H9 (cell line): ENCODE measurements at regions not wholly inside any gene's neighbourhood (a gene's known extent, or its start where the extent isn't known, plus 50 kb on each side); places are given as distances from the start of the nearest gene placed in this dataset.

Experiments used
- DNase-seq: peaks from one replicate; pipeline ENCODE4 v3.0.0-alpha.2; 2017
- H2AFZ ChIP-seq: one replicate; pipeline ENCODE4 v1.6.1; 2013; ENCODE audit warnings: mild to moderate bottlenecking, low read length, control low read depth, moderate library complexity
- H2AK5ac ChIP-seq: 2 replicates; pipeline ENCODE4 v1.6.1; 2013; ENCODE audit warnings: low read length, control low read depth, mixed read lengths; ENCODE audit not compliant: insufficient read length
- H2BK120ac ChIP-seq: one replicate; pipeline ENCODE4 v1.6.1; 2013; ENCODE audit warnings: low read depth, mild to moderate bottlenecking, low read length, control low read depth, inconsistent platforms; ENCODE audit not compliant: poor library complexity, severe bottlenecking
- H2BK12ac ChIP-seq: 2 replicates; pipeline ENCODE4 v1.6.1; 2013; ENCODE audit warnings: low read length, control low read depth, mixed read lengths, low read depth; ENCODE audit not compliant: insufficient read length
- H2BK15ac ChIP-seq: 2 replicates; pipeline ENCODE4 v1.6.1; 2013; ENCODE audit warnings: low read depth, low read length, control low read depth
- H2BK20ac ChIP-seq: one replicate; pipeline ENCODE4 v1.6.1; 2013; ENCODE audit warnings: low read depth, mild to moderate bottlenecking, low read length, control low read depth, inconsistent platforms; ENCODE audit not compliant: poor library complexity, severe bottlenecking
- H2BK5ac ChIP-seq: 2 replicates; pipeline ENCODE4 v1.6.1; 2013; ENCODE audit warnings: low read length, control low read depth, mixed read lengths; ENCODE audit not compliant: insufficient read length
- H3K14ac ChIP-seq: 2 replicates; pipeline ENCODE4 v1.6.1; 2013; ENCODE audit warnings: low read length, control low read depth; ENCODE audit not compliant: insufficient read depth
- H3K18ac ChIP-seq: 2 replicates; pipeline ENCODE4 v1.6.1; 2013; ENCODE audit warnings: low read depth, mild to moderate bottlenecking, mixed read lengths, low read length, control low read depth; ENCODE audit not compliant: insufficient read length
- H3K23ac ChIP-seq: 2 replicates; pipeline ENCODE4 v1.6.1; 2013; ENCODE audit warnings: low read length, control low read depth, mixed read lengths, low read depth; ENCODE audit not compliant: insufficient read length
- H3K23me2 ChIP-seq: 2 replicates; pipeline ENCODE4 v1.6.1; 2013; ENCODE audit warnings: low read depth, mild to moderate bottlenecking, mixed read lengths, low read length, control low read depth; ENCODE audit not compliant: insufficient read length, poor library complexity, severe bottlenecking
- H3K27ac ChIP-seq: 2 replicates; pipeline ENCODE4 v1.5.1; 2013; ENCODE audit warnings: low read length, control low read depth, mixed read lengths, low read depth; ENCODE audit not compliant: insufficient read length
- H3K27me3 ChIP-seq: 2 replicates; pipeline ENCODE4 v1.6.1; 2013; ENCODE audit warnings: low read length, control low read depth, inconsistent platforms; ENCODE audit not compliant: insufficient read depth
- H3K4ac ChIP-seq: 2 replicates; pipeline ENCODE4 v1.6.1; 2013; ENCODE audit warnings: low read depth, mild to moderate bottlenecking, control low read depth, inconsistent platforms, low read length, moderate library complexity
- H3K4me1 ChIP-seq: 2 replicates; pipeline ENCODE4 v1.6.1; 2013; ENCODE audit warnings: low read length, control low read depth, inconsistent platforms; ENCODE audit not compliant: insufficient read depth
- H3K4me2 ChIP-seq: 2 replicates; pipeline ENCODE4 v1.6.1; 2013; ENCODE audit warnings: low read length, control low read depth, mixed read lengths; ENCODE audit not compliant: insufficient read length, insufficient read depth
- H3K56ac ChIP-seq: 2 replicates; pipeline ENCODE4 v1.6.1; 2013; ENCODE audit warnings: low read depth, mild to moderate bottlenecking, mixed read lengths, low read length, control low read depth; ENCODE audit not compliant: insufficient read length
- H3K79me1 ChIP-seq: 2 replicates; pipeline ENCODE4 v1.6.1; 2013; ENCODE audit warnings: low read depth, mild to moderate bottlenecking, moderate library complexity, low read length, control low read depth, inconsistent platforms; ENCODE audit not compliant: insufficient read depth, poor library complexity, severe bottlenecking
- H3K79me2 ChIP-seq: 2 replicates; pipeline ENCODE4 v1.6.1; 2013; ENCODE audit warnings: low read length, control low read depth, inconsistent platforms; ENCODE audit not compliant: insufficient read depth
- H3K9ac ChIP-seq: 2 replicates; pipeline ENCODE4 v1.6.1; 2013; ENCODE audit warnings: low read length, control low read depth, mixed read lengths; ENCODE audit not compliant: insufficient read length; ENCODE audit errors: extremely low read depth
- H3K9me3 ChIP-seq: one replicate; pipeline ENCODE4 v1.6.1; 2013; ENCODE audit warnings: low read depth, low read length, inconsistent platforms; ENCODE audit not compliant: control insufficient read depth
- H3T11ph ChIP-seq: one replicate; pipeline ENCODE4 v1.6.1; 2013; ENCODE audit warnings: mild to moderate bottlenecking, low read length, control low read depth, inconsistent platforms
- H4K20me1 ChIP-seq: one replicate; pipeline ENCODE4 v1.6.1; 2013; ENCODE audit not compliant: control insufficient read depth, insufficient read length, insufficient read depth
- H4K5ac ChIP-seq: 2 replicates; pipeline ENCODE4 v1.6.1; 2013; ENCODE audit warnings: low read depth, mild to moderate bottlenecking, mixed read lengths, low read length, control low read depth; ENCODE audit not compliant: insufficient read length
- H4K8ac ChIP-seq: replicated peaks from 2 replicates; pipeline ENCODE4 v1.6.1; 2013; ENCODE audit warnings: low read length, control low read depth, mixed read lengths, low read depth; ENCODE audit not compliant: insufficient read length
- H4K91ac ChIP-seq: 2 replicates; pipeline ENCODE4 v1.6.1; 2013; ENCODE audit warnings: low read depth, mild to moderate bottlenecking, moderate library complexity, mixed read lengths, low read length, control low read depth; ENCODE audit not compliant: insufficient read length
- H3K27ac Mint-ChIP-seq, 3 experiments: 2 replicates in 2 of 3; 3 replicates in 1 of 3; pipeline ENCODE4 v1.8.0; 2020 to 2021; ENCODE audit warnings: mixed read lengths in 3 of 3, mild to moderate bottlenecking in 1 of 3, moderate library complexity in 1 of 3
- H3K27me3 Mint-ChIP-seq: 2 replicates; pipeline ENCODE4 v1.8.0; 2021; ENCODE audit warnings: low read depth, mild to moderate bottlenecking, moderate library complexity, mixed read lengths
- H3K36me3 Mint-ChIP-seq, 3 experiments: 2 replicates in 2 of 3; 3 replicates in 1 of 3; pipeline ENCODE4 v1.8.0; 2020 to 2021; ENCODE audit warnings: low read depth in 3 of 3, mixed read lengths in 3 of 3; ENCODE audit not compliant: insufficient read depth in 1 of 3
- H3K4me1 Mint-ChIP-seq, 2 experiments: 2 replicates each; pipeline ENCODE4 v1.8.0; 2020; ENCODE audit warnings: mixed read lengths in 2 of 2
- H3K4me3 Mint-ChIP-seq, 2 experiments: 2 replicates in 1 of 2; 3 replicates in 1 of 2; pipeline ENCODE4 v1.8.0; 2020 to 2021; ENCODE audit warnings: mild to moderate bottlenecking in 2 of 2, mixed read lengths in 2 of 2, moderate library complexity in 1 of 2
- H3K9me3 Mint-ChIP-seq, 2 experiments: 2 replicates in 1 of 2; 3 replicates in 1 of 2; pipeline ENCODE4 v1.8.0; 2020; ENCODE audit warnings: mild to moderate bottlenecking in 2 of 2, mixed read lengths in 2 of 2, moderate library complexity in 1 of 2
- CTCF ChIP-seq: fragments of 200-600 bp; sonication (generic); conservative IDR thresholded peaks from 3 replicates; pipeline ENCODE4 v1.8.0; 2021; ENCODE audit warnings: antibody characterized with exemption, mild to moderate bottlenecking
- WGBS: extraction: QIAGEN DNeasy Blood & Tissue Kit; methylation state at CpG from one replicate; pipeline ENCODE4 v1.1.7; 2013; ENCODE audit warnings: missing lambda C conversion rate, low lambda C conversion rate, mixed read lengths; ENCODE audit not compliant: insufficient read length; ENCODE audit errors: extremely low coverage; 5-methylcytosine and 5-hydroxymethylcytosine counted together

- H3K4me3 Mint-ChIP-seq, result no peak overlapping the region
- Histone ChIP-seq H3K4me1 (no peaks in the 10 kb centered on the region), H2BK12ac (no peak overlapping the region), H4K8ac (no peak overlapping the region), H2AFZ (no peak overlapping the region), H4K91ac (no peak overlapping the region), H3K79me1 (no peaks in the 10 kb centered on the region), H3K79me2 (no peaks in the 10 kb centered on the region), H4K20me1 (no peaks in the 10 kb centered on the region), H3K27ac (no peak overlapping the region), H3K14ac (no peak overlapping the region), H2BK5ac (no peak overlapping the region), H3K9ac (no peak overlapping the region), H3K23ac (no peak overlapping the region), H3K4me2 (no peak overlapping the region), H3K27me3 (no peaks in the 10 kb centered on the region), H3T11ph (no peak overlapping the region), H3K4ac (no peak overlapping the region), H3K23me2 (no peaks in the 10 kb centered on the region), H2BK15ac (no peak overlapping the region), H3K9me3 (no peaks in the 10 kb centered on the region), H4K5ac (no peak overlapping the region), H2AK5ac (no peak overlapping the region), H3K56ac (no peak overlapping the region), H3K18ac (no peak overlapping the region), H2BK120ac (no peak overlapping the region), H2BK20ac (no peak overlapping the region)
- no peaks in the 10 kb centered on the region for H3K36me3 Mint-ChIP-seq
- no peaks in the 10 kb centered on the region for H3K27me3 Mint-ChIP-seq
- no peak for DNase-seq
- no peak for TF ChIP-seq CTCF
- no peaks in the 10 kb centered on the region for H3K4me1 Mint-ChIP-seq
- WGBS, result no CpG with 5 or more reads among the region's 4 CpGs
- H3K9me3 Mint-ChIP-seq, result no peaks in the 10 kb centered on the region
- H3K27ac Mint-ChIP-seq, result no peak overlapping the region
Measured at GRCh38 chr1:101333186-101333585, 96.4 kb downstream of the S1PR1 start.
